ENCODE measurements at regions not wholly inside any gene's neighbourhood (a gene's known extent, or its start where the extent isn't known, plus 50 kb on each side); places are given as distances from the start of the nearest gene placed in this dataset.

GRCh38 chr16:66254106-66254505 is 112.4 kb upstream of the CDH5 start:
- TF ChIP-seq GATA2 (IDR thresholded peaks at IDR 0.05; ENCODE audit: low read depth, low read length) (no peak), GATA3 (IDR thresholded peaks at IDR 0.05; ENCODE audit: low read depth, low read length) (no peak)

- TF ChIP-seq GATA2 (IDR thresholded peaks at IDR 0.05; ENCODE audit: low read depth, low read length) (no peak), GATA3 (IDR thresholded peaks at IDR 0.05; ENCODE audit: low read depth, low read length) (no peak)
Observed at GRCh38 chr16:66251476-66252160, 114.9 kb upstream of the CDH5 start.

- TF ChIP-seq GATA2 (IDR thresholded peaks at IDR 0.05; ENCODE audit: low read depth, low read length) (no peak), GATA3 (IDR thresholded peaks at IDR 0.05; ENCODE audit: low read depth, low read length) (no peak)
Observed at GRCh38 chr16:66250686-66251431, 115.6 kb upstream of the CDH5 start.

- no peak for TF ChIP-seq GATA3 (IDR thresholded peaks at IDR 0.05; ENCODE audit: low read depth, low read length)
- TF ChIP-seq GATA2 (IDR thresholded peaks at IDR 0.05; ENCODE audit: low read depth, low read length), result no peak
Observed at GRCh38 chr16:66247516-66248481, 118.7 kb upstream of the CDH5 start.

GRCh38 chr16:66245868-66246267 is 120.6 kb upstream of the CDH5 start:
- no peak for TF ChIP-seq GATA3 (IDR thresholded peaks at IDR 0.05; ENCODE audit: low read depth, low read length)
- no peak for TF ChIP-seq GATA2 (IDR thresholded peaks at IDR 0.05; ENCODE audit: low read depth, low read length)

GRCh38 chr16:66245072-66245471 is 121.4 kb upstream of the CDH5 start:
- no peak for TF ChIP-seq GATA2 (IDR thresholded peaks at IDR 0.05; ENCODE audit: low read depth, low read length)
- TF ChIP-seq GATA3 (IDR thresholded peaks at IDR 0.05; ENCODE audit: low read depth, low read length), result no peak

- TF ChIP-seq GATA2 (IDR thresholded peaks at IDR 0.05; ENCODE audit: low read depth, low read length) (no peak), GATA3 (IDR thresholded peaks at IDR 0.05; ENCODE audit: low read depth, low read length) (no peak)
Observed at GRCh38 chr16:66242672-66243071, 123.8 kb upstream of the CDH5 start.

GRCh38 chr16:66240631-66241395 is 125.7 kb upstream of the CDH5 start:
- TF ChIP-seq GATA2 (IDR thresholded peaks at IDR 0.05; ENCODE audit: low read depth, low read length), result no peak
- no peak for TF ChIP-seq GATA3 (IDR thresholded peaks at IDR 0.05; ENCODE audit: low read depth, low read length)

GRCh38 chr16:66240088-66240487 is 126.4 kb upstream of the CDH5 start:
- TF ChIP-seq GATA3 (IDR thresholded peaks at IDR 0.05; ENCODE audit: low read depth, low read length) (no peak), GATA2 (IDR thresholded peaks at IDR 0.05; ENCODE audit: low read depth, low read length) (no peak)

- TF ChIP-seq GATA3 (IDR thresholded peaks at IDR 0.05; ENCODE audit: low read depth, low read length) (no peak), GATA2 (IDR thresholded peaks at IDR 0.05; ENCODE audit: low read depth, low read length) (no peak)
Observed at GRCh38 chr16:66238696-66239095, 127.8 kb upstream of the CDH5 start.

- TF ChIP-seq GATA3 (IDR thresholded peaks at IDR 0.05; ENCODE audit: low read depth, low read length), result no peak
- no peak for TF ChIP-seq GATA2 (IDR thresholded peaks at IDR 0.05; ENCODE audit: low read depth, low read length)
Observed at GRCh38 chr16:66236301-66236700, 130.2 kb upstream of the CDH5 start.

GRCh38 chr16:66231452-66232160 is 134.9 kb upstream of the CDH5 start:
- TF ChIP-seq GATA3 (IDR thresholded peaks at IDR 0.05; ENCODE audit: low read depth, low read length), result no peak

- TF ChIP-seq GATA2 (IDR thresholded peaks at IDR 0.05; ENCODE audit: low read depth, low read length), result no peak
- TF ChIP-seq GATA3 (IDR thresholded peaks at IDR 0.05; ENCODE audit: low read depth, low read length), result no peak
Observed at GRCh38 chr16:66229651-66230050, 136.8 kb upstream of the CDH5 start.
